HUDEP-2 (cell line): ENCODE measurements at regions not wholly inside any gene's neighbourhood (a gene's known extent, or its start where the extent isn't known, plus 50 kb on each side); places are given as distances from the start of the nearest gene placed in this dataset.
"Not testable (repeated sequence)": the region's sequence is repeated elsewhere in the genome, so short reads cannot be mapped to it uniquely, and the experiment has no call there.

Experiments used
- DNase-seq, 76 experiments: peaks; one replicate each; lab custom pipeline; 2025; ENCODE audit not compliant: unreplicated experiment in 76 of 76; lab: John Stamatoyannopoulos, UW

- no peak for DNase-seq
Observed at GRCh38 chr1:232364654-232365382, 265.1 kb downstream of the SIPA1L2 start.

- DNase-seq = no peak
Observed at GRCh38 chr1:232363008-232363407, 266.9 kb downstream of the SIPA1L2 start.

- no peak for DNase-seq
Observed at GRCh38 chr1:232357416-232357815, 272.5 kb downstream of the SIPA1L2 start.

GRCh38 chr1:232355162-232356006 is 274.5 kb downstream of the SIPA1L2 start:
- DNase-seq = no peak

GRCh38 chr1:232353001-232353400 is 276.9 kb downstream of the SIPA1L2 start:
- DNase-seq = no peak

- no peak for DNase-seq
Observed at GRCh38 chr1:232352366-232352765, 277.6 kb downstream of the SIPA1L2 start.

GRCh38 chr1:232351335-232351734 is 278.6 kb downstream of the SIPA1L2 start:
- DNase-seq = no peak

GRCh38 chr1:232346844-232347243 is 283.1 kb downstream of the SIPA1L2 start:
- no peak for DNase-seq

- DNase-seq = no peak
Observed at GRCh38 chr1:232344791-232345399, 285.0 kb downstream of the SIPA1L2 start.

GRCh38 chr1:232344186-232344585 is 285.7 kb downstream of the SIPA1L2 start:
- not testable (repeated sequence) for DNase-seq

- no peak for DNase-seq
Observed at GRCh38 chr1:232340446-232340845, 289.5 kb downstream of the SIPA1L2 start.

- DNase-seq = no peak
Observed at GRCh38 chr1:232339073-232339472, 290.9 kb downstream of the SIPA1L2 start.

- DNase-seq = no peak
Observed at GRCh38 chr1:232335741-232336293, 294.1 kb downstream of the SIPA1L2 start.

GRCh38 chr1:232335261-232335660 is 294.7 kb downstream of the SIPA1L2 start:
- DNase-seq = no peak

- DNase-seq = no peak
Observed at GRCh38 chr1:232334811-232335210, 295.1 kb downstream of the SIPA1L2 start.

- no peak for DNase-seq
Observed at GRCh38 chr1:232334246-232334645, 295.7 kb downstream of the SIPA1L2 start.

- DNase-seq = no peak
Observed at GRCh38 chr1:232333419-232333767, 296.5 kb downstream of the SIPA1L2 start.

GRCh38 chr1:232332710-232333418 is 297.1 kb downstream of the SIPA1L2 start:
- DNase-seq = not testable (repeated sequence)

- DNase-seq = no peak
Observed at GRCh38 chr1:232329103-232329813, 300.7 kb downstream of the SIPA1L2 start.

GRCh38 chr1:232328486-232329102 is 301.3 kb downstream of the SIPA1L2 start:
- DNase-seq = no peak
